OCI-LY1 (cell line): ENCODE measurements at regions not wholly inside any gene's neighbourhood (a gene's known extent, or its start where the extent isn't known, plus 50 kb on each side); places are given as distances from the start of the nearest gene placed in this dataset.

ENCODE experiments used
- H2AFZ ChIP-seq: fragments of 200-600 bp; sonication (generic), shearing (Covaris generic); 2 replicates; pipeline ENCODE4 v1.6.0; 2014; ENCODE audit warnings: antibody characterized with exemption, mild to moderate bottlenecking, low read length
- H3F3A ChIP-seq: fragments of 200-600 bp; sonication (generic), shearing (Covaris generic); 2 replicates; pipeline ENCODE4 v1.6.0; 2014; ENCODE audit warnings: mild to moderate bottlenecking, antibody characterized with exemption, low read length, moderate library complexity; ENCODE audit not compliant: insufficient read depth
- H3K27ac ChIP-seq: fragments of 200-600 bp; sonication (generic); 2 replicates; pipeline ENCODE4 v1.5.1; 2014; ENCODE audit warnings: low read length, mixed run types, mild to moderate bottlenecking, low read depth; ENCODE audit not compliant: poor library complexity, severe bottlenecking
- H3K27me3 ChIP-seq: fragments of 200-600 bp; sonication (generic); 2 replicates; pipeline ENCODE4 v1.6.0; 2014; ENCODE audit warnings: antibody characterized with exemption, mild to moderate bottlenecking, low read length, moderate library complexity; ENCODE audit not compliant: insufficient read depth
- H3K36me3 ChIP-seq: fragments of 200-600 bp; sonication (generic); 2 replicates; pipeline ENCODE4 v1.6.1; 2014; ENCODE audit warnings: mild to moderate bottlenecking, antibody characterized with exemption, low read length, moderate library complexity, mixed read lengths; ENCODE audit not compliant: insufficient read depth
- H3K4me1 ChIP-seq: fragments of 200-600 bp; sonication (generic); 2 replicates; pipeline ENCODE4 v1.5.1; 2014; ENCODE audit warnings: mild to moderate bottlenecking, low read length, moderate library complexity; ENCODE audit not compliant: insufficient read depth, severe bottlenecking
- H3K4me2 ChIP-seq: fragments of 200-600 bp; sonication (generic), shearing (Covaris generic); 2 replicates; pipeline ENCODE4 v1.6.1; 2014; ENCODE audit warnings: low read length
- H3K4me3 ChIP-seq: fragments of 200-600 bp; sonication (generic); 2 replicates; pipeline ENCODE4 v1.5.1; 2014; ENCODE audit warnings: low read length, low read depth, mild to moderate bottlenecking, mixed read lengths; ENCODE audit not compliant: poor library complexity, severe bottlenecking
- H3K79me2 ChIP-seq: fragments of 200-600 bp; shearing (Covaris generic); 2 replicates; pipeline ENCODE4 v1.6.1; 2016; ENCODE audit warnings: mixed run types, low read length, mixed read lengths; ENCODE audit not compliant: insufficient read depth
- H3K9ac ChIP-seq: fragments of 200-600 bp; sonication (generic), shearing (Covaris generic); 2 replicates; pipeline ENCODE4 v1.6.1; 2014; ENCODE audit warnings: mild to moderate bottlenecking, low read length, mixed read lengths
- H3K9me2 ChIP-seq: fragments of 200-600 bp; sonication (generic), shearing (Covaris generic); 2 replicates; pipeline ENCODE4 v1.6.1; 2014; ENCODE audit warnings: low read depth, mild to moderate bottlenecking, low read length, mixed read lengths
- H3K9me3 ChIP-seq: fragments of 200-600 bp; shearing (Covaris generic); 2 replicates; pipeline ENCODE4 v1.6.1; 2014; ENCODE audit warnings: low read length, mixed read lengths
- H4K20me1 ChIP-seq: fragments of 200-600 bp; sonication (generic), shearing (Covaris generic); 2 replicates; pipeline ENCODE4 v1.6.0; 2016; ENCODE audit warnings: mild to moderate bottlenecking, low read length; ENCODE audit not compliant: insufficient read depth
- EZH2 ChIP-seq: fragments of 200-600 bp; sonication (generic), shearing (Covaris generic); IDR thresholded peaks from 2 replicates; pipeline ENCODE4 v1.8.0; 2017; ENCODE audit warnings: borderline replicate concordance, mixed run types, mild to moderate bottlenecking, antibody characterized with exemption, low read length, moderate library complexity, mixed read lengths
- TF ChIP-seq, protein P1 (sequence below): fragments of 200-600 bp; sonication (generic), shearing (Covaris generic); IDR thresholded peaks from 2 replicates; pipeline ENCODE4 v1.5.1; 2017; ENCODE audit warnings: mild to moderate bottlenecking, antibody characterized with exemption, low read length, moderate library complexity, mixed read lengths

DNA sequence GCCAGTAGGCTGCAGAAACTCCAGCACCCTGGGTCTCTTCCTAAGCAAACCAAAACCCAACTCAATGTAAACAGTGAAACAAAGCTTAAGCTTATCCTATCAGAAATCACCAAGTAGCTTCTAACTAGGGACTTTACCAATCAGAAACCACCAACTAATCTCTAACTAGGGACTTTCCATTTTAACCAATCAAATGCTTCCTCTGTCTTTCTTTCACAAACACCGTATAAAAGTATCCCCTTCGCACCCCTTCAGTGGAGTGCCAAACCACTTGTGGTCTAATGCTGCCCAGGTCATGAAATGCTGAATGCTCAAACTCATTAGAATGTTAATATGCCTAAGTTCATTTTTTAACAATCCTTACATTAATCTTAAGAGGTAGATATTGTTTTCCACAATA is 250.5 kb upstream of the DUSP10 start:
- Histone ChIP-seq H3K27me3 (no peaks in the 10 kb centered on the region), H3K27ac (no peak overlapping the region), H3F3A (no peaks in the 10 kb centered on the region), H3K9me2 (no peaks in the 10 kb centered on the region), H2AFZ (0 out of 2 replicates have a peak overlapping the region, but pooled peaks have one; percentile 31), H3K4me3 (no peak overlapping the region), H3K36me3 (no peaks in the 10 kb centered on the region), H3K9me3 (no peaks in the 10 kb centered on the region), H4K20me1 (no peaks in the 10 kb centered on the region), H3K4me1 (peaks cover 6% of the 10 kb centered on the region), H3K4me2 (no peak overlapping the region), H3K9ac (no peak overlapping the region), H3K79me2 (no peaks in the 10 kb centered on the region)
- TF ChIP-seq EZH2: no peak
- TF ChIP-seq, protein P1, sequence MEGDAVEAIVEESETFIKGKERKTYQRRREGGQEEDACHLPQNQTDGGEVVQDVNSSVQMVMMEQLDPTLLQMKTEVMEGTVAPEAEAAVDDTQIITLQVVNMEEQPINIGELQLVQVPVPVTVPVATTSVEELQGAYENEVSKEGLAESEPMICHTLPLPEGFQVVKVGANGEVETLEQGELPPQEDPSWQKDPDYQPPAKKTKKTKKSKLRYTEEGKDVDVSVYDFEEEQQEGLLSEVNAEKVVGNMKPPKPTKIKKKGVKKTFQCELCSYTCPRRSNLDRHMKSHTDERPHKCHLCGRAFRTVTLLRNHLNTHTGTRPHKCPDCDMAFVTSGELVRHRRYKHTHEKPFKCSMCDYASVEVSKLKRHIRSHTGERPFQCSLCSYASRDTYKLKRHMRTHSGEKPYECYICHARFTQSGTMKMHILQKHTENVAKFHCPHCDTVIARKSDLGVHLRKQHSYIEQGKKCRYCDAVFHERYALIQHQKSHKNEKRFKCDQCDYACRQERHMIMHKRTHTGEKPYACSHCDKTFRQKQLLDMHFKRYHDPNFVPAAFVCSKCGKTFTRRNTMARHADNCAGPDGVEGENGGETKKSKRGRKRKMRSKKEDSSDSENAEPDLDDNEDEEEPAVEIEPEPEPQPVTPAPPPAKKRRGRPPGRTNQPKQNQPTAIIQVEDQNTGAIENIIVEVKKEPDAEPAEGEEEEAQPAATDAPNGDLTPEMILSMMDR: no peak

DNA sequence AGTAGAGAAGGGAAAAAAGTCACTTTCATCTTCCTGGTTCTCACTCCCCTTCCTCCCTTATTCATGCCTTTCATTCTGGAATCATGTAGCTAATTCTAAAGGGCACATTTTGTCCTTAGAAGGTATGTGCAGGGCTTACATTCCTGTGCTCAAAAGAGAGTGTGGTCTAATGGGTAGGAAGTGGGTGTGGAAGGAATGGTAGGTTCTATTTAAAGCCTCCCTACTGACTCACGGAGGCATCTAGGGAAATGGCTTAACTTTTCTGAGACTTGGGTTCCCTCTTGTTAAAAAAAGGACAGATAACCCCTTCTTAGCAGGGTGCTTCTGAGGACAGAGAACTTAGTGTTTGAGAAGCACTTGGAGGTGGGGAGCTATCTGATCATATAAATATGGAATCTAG is 249.3 kb upstream of the DUSP10 start:
- no peaks in the 10 kb centered on the region for H3K79me2 ChIP-seq
- peaks cover 6% of the 10 kb centered on the region for H3K4me1 ChIP-seq
- TF ChIP-seq EZH2: no peak
- H3K4me3 ChIP-seq: no peak overlapping the region
- no peak overlapping the region for H3K27ac ChIP-seq
- H2AFZ ChIP-seq: no peak overlapping the region
- H3K9me2 ChIP-seq: no peaks in the 10 kb centered on the region
- H3K4me2 ChIP-seq: no peak overlapping the region
- no peaks in the 10 kb centered on the region for H4K20me1 ChIP-seq
- no peaks in the 10 kb centered on the region for H3K36me3 ChIP-seq
- no peak overlapping the region for H3K9ac ChIP-seq
- no peaks in the 10 kb centered on the region for H3F3A ChIP-seq
- no peaks in the 10 kb centered on the region for H3K9me3 ChIP-seq
- no peaks in the 10 kb centered on the region for H3K27me3 ChIP-seq

- no peak for TF ChIP-seq EZH2
- TF ChIP-seq, protein P1: no peak
- Histone ChIP-seq H3K4me2 (no peak overlapping the region), H3K36me3 (no peaks in the 10 kb centered on the region), H3K9me2 (no peaks in the 10 kb centered on the region), H4K20me1 (no peaks in the 10 kb centered on the region), H3K4me3 (no peak overlapping the region), H3K27me3 (no peaks in the 10 kb centered on the region), H3K79me2 (no peaks in the 10 kb centered on the region), H3F3A (no peaks in the 10 kb centered on the region), H3K9ac (no peak overlapping the region), H3K9me3 (no peaks in the 10 kb centered on the region), H2AFZ (no peak overlapping the region), H3K4me1 (peaks cover 6% of the 10 kb centered on the region), H3K27ac (no peak overlapping the region)
These were observed 247.9 kb upstream of the DUSP10 start for GRCh38 chr1:221989741-221990140.

GRCh38 chr1:221988829-221989228 is 246.9 kb upstream of the DUSP10 start:
- no peak overlapping the region for H3K9ac ChIP-seq
- H3K9me3 ChIP-seq: no peaks in the 10 kb centered on the region
- H2AFZ ChIP-seq: no peak overlapping the region

More at GRCh38 chr1:221988829-221989228, 246.9 kb upstream of the DUSP10 start:
- H4K20me1 ChIP-seq: no peaks in the 10 kb centered on the region
- no peaks in the 10 kb centered on the region for H3F3A ChIP-seq
- H3K4me3 ChIP-seq: no peak overlapping the region
- no peaks in the 10 kb centered on the region for H3K36me3 ChIP-seq
- H3K79me2 ChIP-seq: no peaks in the 10 kb centered on the region
- H3K4me2 ChIP-seq: no peak overlapping the region
- H3K4me1 ChIP-seq: peaks cover 6% of the 10 kb centered on the region
- H3K27me3 ChIP-seq: no peaks in the 10 kb centered on the region
- no peak overlapping the region for H3K27ac ChIP-seq
- no peak for TF ChIP-seq EZH2
- TF ChIP-seq, protein P1: no peak
- H3K9me2 ChIP-seq: no peaks in the 10 kb centered on the region
